H1 (cell line): ENCODE measurements at regions not wholly inside any gene's neighbourhood (a gene's known extent, or its start where the extent isn't known, plus 50 kb on each side); places are given as distances from the start of the nearest gene placed in this dataset.

Experiments used
- ATF2 ChIP-seq: IDR thresholded peaks from 2 replicates; pipeline ENCODE4 v1.6.1; 2012; ENCODE audit warnings: low read length, inconsistent platforms
- BRCA1 ChIP-seq: IDR thresholded peaks from 2 replicates; pipeline ENCODE4 v1.6.1; 2012; ENCODE audit warnings: low read depth, low read length, improper control_type of control experiment
- CBX8 ChIP-seq: fragments of 300-800, 300-1000 bp; sonication (generic); IDR thresholded peaks from 2 replicates; pipeline ENCODE4 v1.7.1; 2016; ENCODE audit warnings: low read depth, low read length, borderline replicate concordance
- CEBPB ChIP-seq: IDR thresholded peaks from 2 replicates; pipeline ENCODE4 v1.6.1; 2012; ENCODE audit warnings: low read depth, low read length
- CHD7 ChIP-seq: fragments of 300-600 bp; sonication (generic); IDR thresholded peaks from 2 replicates; pipeline ENCODE4 v1.7.1; 2012; ENCODE audit warnings: low read length, moderate library complexity, mild to moderate bottlenecking, inconsistent platforms; ENCODE audit not compliant: insufficient replicate concordance
- POLR2AphosphoS5 ChIP-seq: IDR thresholded peaks from 2 replicates; pipeline ENCODE4 v1.6.1; 2011; ENCODE audit warnings: low read depth, low read length
- SAP30 ChIP-seq: fragments of 300-600 bp; sonication (generic); IDR thresholded peaks from 2 replicates; pipeline ENCODE4 v1.7.1; 2012; ENCODE audit warnings: low read length, moderate library complexity, mild to moderate bottlenecking, inconsistent platforms; ENCODE audit not compliant: insufficient read depth, insufficient replicate concordance
- SUZ12 ChIP-seq: fragments of 200-600 bp; sonication (generic); IDR thresholded peaks from 2 replicates; pipeline ENCODE4 v1.6.1; 2012; ENCODE audit warnings: mild to moderate bottlenecking, inconsistent platforms, low read length, moderate library complexity, mixed read lengths
- TAF7 ChIP-seq: optimal IDR thresholded peaks from 2 replicates; pipeline ENCODE3; 2011; ENCODE audit warnings: low read depth, mild to moderate bottlenecking, inconsistent platforms, low read length, moderate library complexity, borderline replicate concordance
- TEAD4 ChIP-seq: IDR thresholded peaks from 2 replicates; pipeline ENCODE4 v1.6.1; 2012; ENCODE audit warnings: low read depth, low read length, inconsistent platforms, mixed read lengths

GRCh38 chr7:16035392-16035791 lies 348.9 kb upstream of the MEOX2 start (continued):
- TF ChIP-seq CHD7, result no peak
- no peak for TF ChIP-seq SUZ12
- TF ChIP-seq BRCA1, result no peak
- no peak for TF ChIP-seq ATF2
- TF ChIP-seq CBX8, result no peak
- no peak for TF ChIP-seq CEBPB
- TF ChIP-seq SAP30, result no peak
- TF ChIP-seq TEAD4, result no peak
- TF ChIP-seq POLR2AphosphoS5, result no peak
- TF ChIP-seq TAF7, result no peak
